DMS114 treated with DMSO at 0.1 percent for 48 hours (cell line): ENCODE measurements at regions not wholly inside any gene's neighbourhood (a gene's known extent, or its start where the extent isn't known, plus 50 kb on each side); places are given as distances from the start of the nearest gene placed in this dataset.
"Not testable (repeated sequence)": the region's sequence is repeated elsewhere in the genome, so short reads cannot be mapped to it uniquely, and the experiment has no call there.

ENCODE experiments used
- DNase-seq: peaks from one replicate; lab custom pipeline; 2025; ENCODE audit not compliant: unreplicated experiment; lab: John Stamatoyannopoulos, UW

- DNase-seq, result no peak
Observed at GRCh38 chr6:74891349-74891831, 314.5 kb downstream of the COL12A1 start.

- no peak for DNase-seq
Observed at GRCh38 chr6:74889635-74890034, 316.2 kb downstream of the COL12A1 start.

- DNase-seq, result not testable (repeated sequence)
Observed at GRCh38 chr6:74888741-74889140, 317.1 kb downstream of the COL12A1 start.

- DNase-seq, result no peak
Observed at GRCh38 chr6:74879976-74880375, 325.9 kb downstream of the COL12A1 start.

GRCh38 chr6:74879234-74879633 is 326.6 kb downstream of the COL12A1 start:
- DNase-seq, result no peak

- DNase-seq, result no peak
Observed at GRCh38 chr6:74875193-74875592, 330.7 kb downstream of the COL12A1 start.

GRCh38 chr6:74872754-74873476 is 332.9 kb downstream of the COL12A1 start:
- no peak for DNase-seq

GRCh38 chr6:74871757-74872156 is 334.1 kb downstream of the COL12A1 start:
- DNase-seq, result no peak

GRCh38 chr6:74870403-74870802 is 335.4 kb downstream of the COL12A1 start:
- DNase-seq, result no peak

GRCh38 chr6:74867291-74867690 is 338.6 kb downstream of the COL12A1 start:
- no peak for DNase-seq

- DNase-seq, result no peak
Observed at GRCh38 chr6:74863968-74864367, 341.9 kb downstream of the COL12A1 start.

- no peak for DNase-seq
Observed at GRCh38 chr6:74860456-74860855, 345.4 kb downstream of the COL12A1 start.

- DNase-seq, result no peak
Observed at GRCh38 chr6:74857157-74857556, 348.7 kb downstream of the COL12A1 start.

- DNase-seq, result no peak
Observed at GRCh38 chr6:74853991-74854390, 351.9 kb downstream of the COL12A1 start.

GRCh38 chr6:74851596-74851995 is 354.3 kb downstream of the COL12A1 start:
- no peak for DNase-seq

- DNase-seq, result no peak
Observed at GRCh38 chr6:74840953-74841352, 364.9 kb downstream of the COL12A1 start.

- no peak for DNase-seq
Observed at GRCh38 chr6:74834967-74835366, 370.9 kb downstream of the COL12A1 start.

GRCh38 chr6:74826263-74826662 is 379.6 kb downstream of the COL12A1 start:
- DNase-seq, result no peak

GRCh38 chr6:74814440-74814839 is 391.4 kb downstream of the COL12A1 start:
- no peak for DNase-seq

GRCh38 chr6:74807674-74808073 is 398.2 kb downstream of the COL12A1 start:
- no peak for DNase-seq

GRCh38 chr6:74805916-74806696 is 399.7 kb downstream of the COL12A1 start:
- DNase-seq, result no peak

- no peak for DNase-seq
Observed at GRCh38 chr6:74798302-74798701, 407.6 kb downstream of the COL12A1 start.
